GM21515 (cell line): ENCODE measurements at regions not wholly inside any gene's neighbourhood (a gene's known extent, or its start where the extent isn't known, plus 50 kb on each side); places are given as distances from the start of the nearest gene placed in this dataset.

Source experiments
- ATAC-seq: cut with Tn5 transposase; IDR thresholded peaks from one replicate; pipeline ENCODE4 v1.9.1; 2021; ENCODE audit not compliant: unreplicated experiment

- no peak for ATAC-seq
Observed at GRCh38 chr4:11589676-11590075, 161.0 kb upstream of the HS3ST1 start.

GRCh38 chr4:11587797-11588196 lies 159.1 kb upstream of the HS3ST1 start:
- ATAC-seq, result no peak

- ATAC-seq, result no peak
Observed at GRCh38 chr4:11585506-11585905, 156.8 kb upstream of the HS3ST1 start.

- ATAC-seq, result no peak
Observed at GRCh38 chr4:11568511-11568910, 139.8 kb upstream of the HS3ST1 start.

GRCh38 chr4:11566444-11567022 lies 137.8 kb upstream of the HS3ST1 start:
- ATAC-seq, result no peak

GRCh38 chr4:11565899-11566298 lies 137.2 kb upstream of the HS3ST1 start:
- no peak for ATAC-seq

GRCh38 chr4:11565213-11565612 lies 136.5 kb upstream of the HS3ST1 start:
- ATAC-seq, result no peak

GRCh38 chr4:11564021-11564420 lies 135.3 kb upstream of the HS3ST1 start:
- no peak for ATAC-seq

- no peak for ATAC-seq
Observed at GRCh38 chr4:11549525-11549924, 120.8 kb upstream of the HS3ST1 start.

- ATAC-seq, result peak; percentile 87
Observed at GRCh38 chr4:11548597-11549082, 119.9 kb upstream of the HS3ST1 start.

- ATAC-seq, result no peak
Observed at GRCh38 chr4:11546391-11547175, 117.9 kb upstream of the HS3ST1 start.

GRCh38 chr4:11545651-11546050 lies 117.0 kb upstream of the HS3ST1 start:
- ATAC-seq, result no peak

- no peak for ATAC-seq
Observed at GRCh38 chr4:11544211-11544610, 115.5 kb upstream of the HS3ST1 start.

- ATAC-seq, result no peak
Observed at GRCh38 chr4:11543706-11544105, 115.0 kb upstream of the HS3ST1 start.

GRCh38 chr4:11542952-11543351 lies 114.3 kb upstream of the HS3ST1 start:
- ATAC-seq, result no peak

- no peak for ATAC-seq
Observed at GRCh38 chr4:11537846-11538245, 109.2 kb upstream of the HS3ST1 start.

- no peak for ATAC-seq
Observed at GRCh38 chr4:11535333-11535732, 106.6 kb upstream of the HS3ST1 start.

GRCh38 chr4:11534623-11535302 lies 106.1 kb upstream of the HS3ST1 start:
- ATAC-seq, result no peak

GRCh38 chr4:11532138-11532537 lies 103.4 kb upstream of the HS3ST1 start:
- ATAC-seq, result no peak

- ATAC-seq, result no peak
Observed at GRCh38 chr4:11529625-11530201, 101.0 kb upstream of the HS3ST1 start.

- no peak for ATAC-seq
Observed at GRCh38 chr4:11525085-11525484, 96.4 kb upstream of the HS3ST1 start.

GRCh38 chr4:11518754-11519153 lies 90.1 kb upstream of the HS3ST1 start:
- no peak for ATAC-seq
